SH-SY5Y (cell line): ENCODE measurements at regions not wholly inside any gene's neighbourhood (a gene's known extent, or its start where the extent isn't known, plus 50 kb on each side); places are given as distances from the start of the nearest gene placed in this dataset.

Source experiments
- GATA2 ChIP-seq: IDR thresholded peaks from 2 replicates; pipeline ENCODE4 v1.6.1; 2011; ENCODE audit warnings: mild to moderate bottlenecking, low read depth, low read length
- GATA3 ChIP-seq: IDR thresholded peaks from 2 replicates; pipeline ENCODE4 v1.6.1; 2011; ENCODE audit warnings: low read depth, mild to moderate bottlenecking, low read length, moderate library complexity

- TF ChIP-seq GATA3, result no peak
- no peak for TF ChIP-seq GATA2
Measured at GRCh38 chr15:97030251-97030650, 699.8 kb downstream of the NR2F2 start.

DNA sequence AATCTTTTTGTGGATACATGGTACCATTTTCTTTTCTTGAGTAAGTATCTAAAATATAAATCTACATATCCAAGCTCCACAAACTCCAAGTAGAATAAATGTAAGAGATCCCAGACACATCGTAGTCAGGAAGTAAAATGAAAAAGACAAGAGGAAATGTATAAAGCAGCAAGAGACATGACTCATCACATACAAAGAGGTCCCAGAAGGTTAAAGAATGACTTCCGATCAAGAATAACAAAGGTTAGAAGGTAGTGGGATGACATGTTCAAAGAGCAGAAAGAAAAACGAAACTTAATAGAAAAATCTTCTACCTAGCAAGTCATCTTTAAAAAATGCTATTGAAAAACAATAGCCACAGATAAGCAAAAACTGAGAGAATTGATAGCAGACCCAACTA, 705.8 kb downstream of the NR2F2 start:
- TF ChIP-seq GATA3 (no peak), GATA2 (no peak)

GRCh38 chr15:97037080-97037479, 706.6 kb downstream of the NR2F2 start:
- TF ChIP-seq GATA2 (no peak), GATA3 (no peak)

GRCh38 chr15:97045666-97046421, 715.3 kb downstream of the NR2F2 start:
- TF ChIP-seq GATA2, result no peak
- TF ChIP-seq GATA3, result no peak

GRCh38 chr15:97052513-97052912, 722.0 kb downstream of the NR2F2 start:
- no peak for TF ChIP-seq GATA3

DNA sequence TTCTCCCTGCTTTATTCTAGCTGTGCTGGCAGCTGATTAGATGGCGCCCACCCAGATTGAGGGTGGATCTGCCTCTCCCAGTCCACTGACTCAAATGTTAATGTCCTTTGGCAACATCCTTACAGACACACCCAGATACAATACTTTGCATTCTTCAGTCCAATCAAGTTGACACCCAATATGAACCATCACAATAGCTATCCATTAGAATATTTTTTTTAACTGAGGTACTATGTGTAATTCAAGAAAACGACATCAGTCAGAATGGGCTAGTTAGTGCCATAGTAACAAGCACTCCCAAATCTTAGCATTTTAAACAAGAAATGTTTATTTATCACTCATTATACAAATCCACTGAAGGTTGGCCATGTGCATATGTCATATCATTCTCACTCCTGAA, 723.1 kb downstream of the NR2F2 start:
- TF ChIP-seq GATA3 (no peak), GATA2 (no peak)

DNA sequence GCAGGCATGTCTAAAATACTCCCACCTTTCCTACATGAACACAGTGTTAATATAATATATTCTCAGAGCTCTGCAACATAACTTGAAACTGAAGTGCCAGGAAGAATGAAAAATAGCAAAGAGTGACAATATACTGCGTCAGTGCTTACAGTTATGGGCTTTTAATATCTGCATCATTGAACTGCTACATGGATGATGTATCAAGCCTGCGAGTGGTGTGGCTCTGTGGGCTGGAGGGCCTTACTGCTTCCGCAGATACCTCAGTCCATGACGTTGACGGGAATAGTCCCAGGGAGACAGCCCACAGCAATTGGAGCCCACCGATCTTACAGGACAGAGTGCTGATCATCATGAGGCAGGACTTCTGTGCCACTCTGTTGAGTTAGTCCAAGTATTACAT, 727.0 kb downstream of the NR2F2 start:
- TF ChIP-seq GATA2 (no peak), GATA3 (no peak)

DNA sequence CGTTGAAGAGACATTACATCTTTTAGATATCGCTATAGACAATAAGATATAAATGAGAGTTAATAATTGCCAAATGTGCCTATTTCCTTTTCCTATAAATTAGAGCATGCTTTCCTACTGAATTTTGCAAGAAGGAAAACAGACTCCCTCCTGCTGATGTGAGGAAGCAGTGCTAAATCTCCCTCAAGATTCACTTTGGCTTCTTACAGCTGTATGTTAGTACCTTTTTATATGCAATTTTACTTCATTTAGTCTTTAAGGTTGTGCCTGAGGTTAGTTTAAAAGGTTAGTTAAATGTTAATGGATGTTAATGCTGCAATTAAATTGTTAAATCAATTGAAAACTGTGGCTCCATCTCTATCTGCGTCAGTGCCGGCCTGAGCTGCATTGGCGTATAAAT, 728.8 kb downstream of the NR2F2 start:
- no peak for TF ChIP-seq GATA3

- no peak for TF ChIP-seq GATA3
- no peak for TF ChIP-seq GATA2
Measured at GRCh38 chr15:97061392-97061791, 730.9 kb downstream of the NR2F2 start.

DNA sequence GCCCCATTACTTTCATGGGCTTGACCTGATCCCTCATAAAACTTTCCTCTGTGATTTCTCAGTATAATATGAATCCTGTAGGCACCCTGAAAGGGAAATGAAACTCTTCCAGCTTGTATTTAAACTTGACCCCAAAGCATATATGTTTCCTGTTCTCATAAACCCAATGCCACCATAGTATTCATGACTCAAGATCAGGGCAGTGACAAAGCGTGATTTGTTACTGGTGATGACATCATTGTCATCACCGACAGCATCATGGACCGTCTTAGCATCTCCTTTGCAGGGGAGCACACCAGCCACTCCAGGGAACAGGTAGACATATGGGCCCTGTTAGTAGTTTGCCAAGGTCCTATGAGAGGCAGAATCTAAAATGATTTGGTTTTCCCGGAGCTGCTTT, 741.2 kb downstream of the NR2F2 start:
- no peak for TF ChIP-seq GATA2
- no peak for TF ChIP-seq GATA3

GRCh38 chr15:97072545-97072944, 742.0 kb downstream of the NR2F2 start:
- TF ChIP-seq GATA3, result no peak

- TF ChIP-seq GATA2 (no peak), GATA3 (no peak)
Measured at GRCh38 chr15:97076011-97076410, 745.5 kb downstream of the NR2F2 start.

- no peak for TF ChIP-seq GATA3
- no peak for TF ChIP-seq GATA2
Measured at GRCh38 chr15:97077975-97078374, 747.5 kb downstream of the NR2F2 start.

GRCh38 chr15:97078591-97078990, 748.1 kb downstream of the NR2F2 start:
- TF ChIP-seq GATA3, result no peak
- TF ChIP-seq GATA2, result no peak

DNA sequence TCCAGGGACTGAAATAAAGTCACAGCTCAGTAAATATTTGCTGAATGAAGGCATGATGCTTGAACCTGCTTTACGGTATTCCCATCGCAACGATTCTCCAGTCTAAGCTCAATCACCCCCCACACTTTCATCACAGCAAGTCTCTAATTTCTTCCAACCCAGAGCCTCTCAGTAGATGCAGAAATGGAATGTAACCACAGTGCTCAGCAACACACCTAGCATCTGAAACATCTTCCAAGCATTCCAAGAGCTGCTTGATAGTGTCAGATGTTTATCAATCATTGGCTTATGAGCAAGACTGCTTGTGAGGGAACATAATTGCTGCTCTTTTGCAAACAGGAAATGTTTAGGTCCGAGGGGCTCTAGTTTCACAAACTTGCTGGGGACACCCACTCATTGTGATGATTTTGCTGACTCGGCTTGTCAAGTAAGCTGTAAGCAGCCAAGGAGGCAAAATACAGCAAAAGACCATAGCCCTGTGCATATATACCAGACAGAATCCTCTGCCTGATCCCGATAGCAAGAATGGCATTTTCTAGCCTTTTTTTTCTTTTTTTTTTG, 751.2 kb downstream of the NR2F2 start:
- TF ChIP-seq GATA3, result no peak
- TF ChIP-seq GATA2, result no peak

DNA sequence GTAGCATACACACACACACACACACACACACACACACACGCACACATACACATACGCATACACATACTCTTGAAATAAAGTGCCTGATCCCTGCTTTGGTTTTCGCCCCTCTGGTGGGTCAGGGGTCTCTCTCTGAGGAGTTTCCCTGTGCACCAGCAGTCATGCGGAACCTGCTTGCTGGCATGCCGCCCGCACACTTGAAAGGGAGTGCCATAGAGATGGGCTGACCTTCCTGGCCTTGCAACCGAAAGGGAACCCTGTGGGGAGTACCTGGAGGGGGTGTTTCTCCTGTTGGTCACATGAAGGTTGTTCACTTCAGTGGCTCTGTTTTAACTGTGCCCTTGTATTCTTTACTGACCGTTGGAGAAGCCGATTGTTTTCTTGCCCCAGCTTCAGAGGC, 752.3 kb downstream of the NR2F2 start:
- TF ChIP-seq GATA3, result no peak
- TF ChIP-seq GATA2, result no peak
